RWPE1 (cell line): ENCODE measurements at regions not wholly inside any gene's neighbourhood (a gene's known extent, or its start where the extent isn't known, plus 50 kb on each side); places are given as distances from the start of the nearest gene placed in this dataset.
"Not testable (repeated sequence)": the region's sequence is repeated elsewhere in the genome, so short reads cannot be mapped to it uniquely, and the experiment has no call there.

Experiments used
- CTCF ChIA-PET: fragments of 350-600 bp; sonication (Branson Sonifier 250); formaldehyde crosslinking; extraction: SDS; loops from one replicate; lab custom pipeline; 2021; lab: Yijun Ruan, JAX
- POLR2A ChIA-PET: fragments of 400-600 bp; formaldehyde crosslinking; extraction: SDS; loops from one replicate; lab custom pipeline; 2020; ENCODE audit warnings: antibody characterized with exemption; ENCODE audit not compliant: low non-redundant PET; lab: Yijun Ruan, JAX
- DNase-seq: peaks from one replicate; pipeline ENCODE4 v3.0.0; 2012; ENCODE audit warnings: low spot score
- H3K27ac ChIP-seq: fragments of 450-650 bp; 2 replicates; pipeline ENCODE4 v1.5.1; 2017
- TF ChIP-seq, protein P1 (sequence below): fragments of 450-650 bp; conservative IDR thresholded peaks from 2 replicates; pipeline ENCODE4 v1.5.1; 2017; ENCODE audit warnings: low read depth, mild to moderate bottlenecking

DNA sequence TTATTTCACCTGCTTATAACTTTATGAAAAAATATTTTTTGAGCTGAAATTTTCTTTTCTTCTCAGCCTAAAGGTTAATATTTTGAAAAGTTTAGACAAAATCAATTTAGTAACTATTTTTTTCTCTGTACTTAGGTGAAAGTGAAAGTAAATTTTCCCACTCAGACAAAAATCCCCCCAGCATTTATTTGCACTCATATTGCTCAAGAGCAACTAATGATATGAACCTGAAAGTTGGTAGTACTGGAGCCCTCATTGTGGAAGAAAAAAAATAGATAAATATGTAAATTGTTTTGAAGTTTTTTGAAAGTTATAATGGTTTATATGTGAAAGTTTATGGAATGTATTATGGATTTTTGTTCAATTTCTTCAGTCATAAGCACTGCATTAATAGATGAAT lies 1005.9 kb upstream of the ATXN7L3B start:
- no peak for DNase-seq
- ChIA-PET POLR2A (no interaction called here), CTCF (no interaction called here)
- H3K27ac ChIP-seq = no peak overlapping the region
- TF ChIP-seq, protein P1, sequence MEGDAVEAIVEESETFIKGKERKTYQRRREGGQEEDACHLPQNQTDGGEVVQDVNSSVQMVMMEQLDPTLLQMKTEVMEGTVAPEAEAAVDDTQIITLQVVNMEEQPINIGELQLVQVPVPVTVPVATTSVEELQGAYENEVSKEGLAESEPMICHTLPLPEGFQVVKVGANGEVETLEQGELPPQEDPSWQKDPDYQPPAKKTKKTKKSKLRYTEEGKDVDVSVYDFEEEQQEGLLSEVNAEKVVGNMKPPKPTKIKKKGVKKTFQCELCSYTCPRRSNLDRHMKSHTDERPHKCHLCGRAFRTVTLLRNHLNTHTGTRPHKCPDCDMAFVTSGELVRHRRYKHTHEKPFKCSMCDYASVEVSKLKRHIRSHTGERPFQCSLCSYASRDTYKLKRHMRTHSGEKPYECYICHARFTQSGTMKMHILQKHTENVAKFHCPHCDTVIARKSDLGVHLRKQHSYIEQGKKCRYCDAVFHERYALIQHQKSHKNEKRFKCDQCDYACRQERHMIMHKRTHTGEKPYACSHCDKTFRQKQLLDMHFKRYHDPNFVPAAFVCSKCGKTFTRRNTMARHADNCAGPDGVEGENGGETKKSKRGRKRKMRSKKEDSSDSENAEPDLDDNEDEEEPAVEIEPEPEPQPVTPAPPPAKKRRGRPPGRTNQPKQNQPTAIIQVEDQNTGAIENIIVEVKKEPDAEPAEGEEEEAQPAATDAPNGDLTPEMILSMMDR = no peak

DNA sequence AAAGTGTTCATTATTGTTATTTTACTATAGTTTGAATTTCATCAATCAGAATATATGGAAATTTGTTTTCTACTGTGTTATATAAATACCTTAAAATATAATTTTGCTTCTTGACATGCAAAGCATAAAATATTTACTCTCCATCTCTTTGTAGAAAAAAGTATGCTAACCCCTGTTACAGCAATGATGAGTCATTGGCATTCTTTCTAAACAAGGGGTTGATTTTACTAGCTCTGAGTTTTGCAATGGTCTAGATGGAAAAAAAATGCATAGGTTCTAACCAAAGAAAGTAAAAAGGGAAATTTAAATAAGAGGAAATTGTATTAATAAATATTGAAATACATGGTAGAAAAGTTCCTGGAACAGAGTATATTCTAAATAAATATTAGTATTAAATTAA lies 990.2 kb upstream of the ATXN7L3B start:
- TF ChIP-seq, protein P1 = no peak
- CTCF ChIA-PET = interaction anchor here (0.6 kb wide), 1 partner anchor 280 kb away, joined by 3 read pairs; no protein-coding TSS in a partner anchor
- no peak overlapping the region for H3K27ac ChIP-seq
- DNase-seq = no peak
- POLR2A ChIA-PET = no interaction called here

DNA sequence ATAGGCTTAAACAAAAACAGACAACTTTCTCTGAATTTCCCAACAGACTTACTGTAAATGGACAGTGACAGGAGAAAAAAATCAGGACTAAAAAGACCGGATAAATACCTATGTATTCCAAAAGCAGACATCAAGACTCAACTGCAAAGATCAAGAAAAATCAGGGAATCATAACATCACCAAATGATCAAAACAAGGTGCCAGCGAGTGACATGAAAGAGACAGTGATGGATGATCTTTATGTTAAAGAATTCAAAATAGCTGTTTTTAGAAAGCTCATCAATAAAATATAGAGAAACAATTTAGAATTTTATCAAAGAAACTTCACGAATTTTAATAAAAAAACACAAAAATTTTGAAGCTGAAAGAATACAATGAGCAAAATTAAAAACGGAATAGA lies 952.5 kb upstream of the ATXN7L3B start:
- CTCF ChIA-PET = interaction anchor here (0.9 kb wide), 1 partner anchor 541 kb away, joined by 3 read pairs; no protein-coding TSS in a partner anchor
- H3K27ac ChIP-seq = no peak overlapping the region
- TF ChIP-seq, protein P1 = no peak
- DNase-seq = no peak
- POLR2A ChIA-PET = no interaction called here

DNA sequence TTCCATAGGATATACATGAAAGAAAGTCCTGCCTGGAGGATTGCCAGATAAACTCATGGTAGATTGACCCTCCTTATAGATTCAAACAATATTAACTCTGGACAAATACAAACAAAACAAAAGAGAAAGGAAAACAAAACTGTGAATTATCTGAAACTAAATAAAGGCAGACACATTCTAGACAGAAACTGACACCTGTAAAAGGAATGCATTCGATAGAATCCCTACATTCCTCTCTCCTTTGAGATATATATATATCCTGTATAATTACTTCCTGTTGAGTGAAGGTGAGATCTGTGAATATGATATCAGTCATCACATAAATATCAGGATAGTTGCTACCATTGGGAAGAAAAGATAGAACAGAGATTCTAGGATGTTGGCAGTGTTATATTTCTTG lies 948.4 kb upstream of the ATXN7L3B start:
- DNase-seq = no peak
- TF ChIP-seq, protein P1 = no peak
- POLR2A ChIA-PET = no interaction called here
- H3K27ac ChIP-seq = no peak overlapping the region
- CTCF ChIA-PET = no interaction called here

DNA sequence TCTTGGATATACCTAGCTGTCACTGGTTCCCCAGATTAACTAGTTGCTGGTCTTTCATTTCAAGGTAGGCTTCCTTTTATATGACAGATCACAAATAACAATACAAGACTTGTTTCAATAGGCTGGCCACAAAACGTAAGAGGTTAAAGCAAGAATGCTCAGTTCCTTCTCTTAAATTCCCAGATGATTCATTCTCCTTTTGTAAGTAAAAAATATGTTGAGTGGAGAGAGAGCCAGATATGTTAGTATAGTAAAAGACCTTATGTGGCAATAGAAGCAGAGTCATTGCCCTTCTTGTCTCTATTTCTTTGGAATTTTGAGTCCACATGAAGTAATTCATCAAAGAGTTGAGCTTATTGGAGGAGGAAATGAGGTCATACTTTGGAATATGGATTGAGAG lies 939.0 kb upstream of the ATXN7L3B start:
- ChIA-PET CTCF (no interaction called here), POLR2A (no interaction called here)
- H3K27ac ChIP-seq = no peak overlapping the region
- DNase-seq = no peak
- TF ChIP-seq, protein P1 = no peak

DNA sequence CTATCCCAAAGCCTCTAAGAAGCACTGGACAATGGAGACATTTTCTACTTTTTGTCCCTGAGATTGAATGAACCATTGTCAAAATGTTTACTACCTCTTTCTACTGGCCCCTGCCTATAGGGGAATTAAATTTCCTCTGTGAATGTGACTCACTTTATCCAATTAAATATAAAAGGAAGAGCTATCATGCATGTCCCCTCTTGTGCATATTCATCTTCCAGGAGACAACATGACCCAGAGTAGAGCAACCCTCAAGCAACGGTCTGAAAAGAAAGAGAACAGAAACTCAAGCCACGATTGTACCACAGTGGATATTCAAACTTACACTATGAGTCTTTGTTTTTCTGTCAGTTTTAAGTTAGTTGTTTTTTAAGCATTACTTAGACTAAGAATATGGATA lies 938.4 kb upstream of the ATXN7L3B start:
- ChIA-PET CTCF (no interaction called here), POLR2A (no interaction called here)
- TF ChIP-seq, protein P1 = no peak
- H3K27ac ChIP-seq = no peak overlapping the region
- no peak for DNase-seq

DNA sequence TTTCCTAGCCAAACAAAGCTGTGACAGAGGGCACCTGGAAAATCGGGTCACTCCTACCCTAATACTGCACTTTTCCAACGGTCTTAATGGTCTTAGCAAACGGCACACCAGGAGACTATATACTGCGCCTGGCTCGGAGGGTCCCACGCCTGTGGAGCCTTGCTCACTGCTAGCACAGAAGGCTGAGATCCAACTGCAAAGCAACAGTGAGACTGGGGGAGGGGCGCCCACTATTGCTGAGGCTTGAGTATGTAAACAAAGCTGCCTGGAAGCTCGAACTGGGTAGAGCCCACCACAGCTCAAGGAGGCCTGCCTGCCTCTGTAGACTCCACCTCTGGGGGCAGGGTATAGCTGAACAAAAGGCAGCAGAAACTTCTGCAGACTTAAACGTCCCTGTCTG lies 931.7 kb upstream of the ATXN7L3B start:
- DNase-seq, CTCF ChIA-PET, H3K27ac ChIP-seq, POLR2A ChIA-PET: not testable (repeated sequence)
